Panc1 (cell line): ENCODE measurements at regions not wholly inside any gene's neighbourhood (a gene's known extent, or its start where the extent isn't known, plus 50 kb on each side); places are given as distances from the start of the nearest gene placed in this dataset.

Source experiments
- CTCF ChIP-seq: fragments of 450-650 bp; IDR thresholded peaks from 2 replicates; pipeline ENCODE4 v1.5.1; 2017; ENCODE audit warnings: mild to moderate bottlenecking
- POLR2AphosphoS5 ChIP-seq: IDR thresholded peaks from 2 replicates; pipeline ENCODE4 v1.6.1; 2012; ENCODE audit warnings: mild to moderate bottlenecking, low read depth, low read length, moderate library complexity
- REST ChIP-seq, 2 experiments: IDR thresholded peaks; 2 replicates each; pipeline ENCODE4 v1.6.1; 2011 to 2012; ENCODE audit warnings: low read depth in 2 of 2, control low read depth in 1 of 2, low read length in 1 of 2, mild to moderate bottlenecking in 1 of 2, moderate library complexity in 1 of 2; ENCODE audit not compliant: insufficient read depth in 1 of 2
- SIN3A ChIP-seq: IDR thresholded peaks from 2 replicates; pipeline ENCODE4 v1.6.1; 2012; ENCODE audit warnings: low read depth, mild to moderate bottlenecking, low read length, moderate library complexity, borderline replicate concordance; ENCODE audit not compliant: insufficient read depth
- TCF7L2 ChIP-seq: IDR thresholded peaks from 2 replicates; pipeline ENCODE4 v1.6.1; 2011; ENCODE audit warnings: mild to moderate bottlenecking, low read depth, low read length, inconsistent platforms

GRCh38 chr9:107694390-107694789 lies 204.8 kb upstream of the KLF4 start:
- TF ChIP-seq CTCF, result no peak
- TF ChIP-seq POLR2AphosphoS5, result no peak
- TF ChIP-seq SIN3A, result no peak
- no peak for TF ChIP-seq REST (IDR thresholded peaks at IDR 0.05; ENCODE audit: insufficient read depth in 1 of 2, low read depth in 2 of 2, low read length in 1 of 2)
- no peak for TF ChIP-seq TCF7L2
